GM10248 (cell line): ENCODE measurements at regions not wholly inside any gene's neighbourhood (a gene's known extent, or its start where the extent isn't known, plus 50 kb on each side); places are given as distances from the start of the nearest gene placed in this dataset.

Source experiments
- CTCF ChIA-PET: fragments of 300-600 bp; sonication (Branson Sonifier 250); formaldehyde crosslinking; extraction: SDS; loops from one replicate; lab custom pipeline; 2021; ENCODE audit warnings: antibody characterized with exemption; lab: Yijun Ruan, JAX
- POLR2A ChIA-PET: fragments of 350-650 bp; sonication (Branson Sonifier 250); formaldehyde crosslinking; extraction: SDS; loops from one replicate; lab custom pipeline; 2020; ENCODE audit warnings: antibody characterized with exemption; lab: Yijun Ruan, JAX
- DNase-seq: peaks from one replicate; pipeline ENCODE4 v3.0.0; 2012; ENCODE audit errors: extremely low spot score
- TF ChIP-seq, protein P1 (sequence below): IDR thresholded peaks from 2 replicates; pipeline ENCODE4 v1.5.1; 2012; ENCODE audit warnings: mild to moderate bottlenecking, low read depth; ENCODE audit errors: extremely low read depth, missing control alignments, control extremely low read depth

DNA sequence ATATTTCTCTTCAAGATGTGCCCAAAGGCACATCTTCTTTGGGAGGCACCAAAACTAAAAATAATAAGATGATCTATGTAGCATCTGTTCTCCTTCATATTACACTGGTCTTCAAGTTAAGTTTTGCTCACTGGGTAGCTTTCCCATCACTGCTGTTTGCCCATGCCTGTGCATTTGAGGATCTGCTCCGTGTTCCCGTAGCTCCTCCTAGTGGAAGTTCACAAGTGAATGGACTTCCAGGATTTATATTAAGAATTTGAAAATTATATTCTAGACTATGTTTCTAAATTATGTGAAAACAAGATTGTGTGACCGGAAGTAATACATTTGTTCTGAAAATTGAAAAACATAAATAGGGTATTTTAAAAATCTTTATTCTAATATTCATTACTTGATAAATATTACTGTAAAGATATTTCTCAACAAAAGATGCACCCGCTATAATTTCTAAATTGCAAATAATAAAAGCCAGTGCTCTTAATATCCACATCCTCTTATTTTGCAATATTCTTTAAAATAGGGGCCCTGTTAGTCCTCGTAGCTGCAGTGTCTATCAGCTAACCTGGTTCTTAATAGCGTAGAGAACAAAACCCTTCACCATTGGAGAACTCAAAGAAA, 147.7 kb downstream of the RBM46 start:
- CTCF ChIA-PET: interaction anchor here (1.0 to 3.3 kb wide), 3 partner anchors 9 to 24 kb away, joined by 3 to 17 read pairs (median 3); no protein-coding TSS in a partner anchor
- TF ChIP-seq, protein P1, sequence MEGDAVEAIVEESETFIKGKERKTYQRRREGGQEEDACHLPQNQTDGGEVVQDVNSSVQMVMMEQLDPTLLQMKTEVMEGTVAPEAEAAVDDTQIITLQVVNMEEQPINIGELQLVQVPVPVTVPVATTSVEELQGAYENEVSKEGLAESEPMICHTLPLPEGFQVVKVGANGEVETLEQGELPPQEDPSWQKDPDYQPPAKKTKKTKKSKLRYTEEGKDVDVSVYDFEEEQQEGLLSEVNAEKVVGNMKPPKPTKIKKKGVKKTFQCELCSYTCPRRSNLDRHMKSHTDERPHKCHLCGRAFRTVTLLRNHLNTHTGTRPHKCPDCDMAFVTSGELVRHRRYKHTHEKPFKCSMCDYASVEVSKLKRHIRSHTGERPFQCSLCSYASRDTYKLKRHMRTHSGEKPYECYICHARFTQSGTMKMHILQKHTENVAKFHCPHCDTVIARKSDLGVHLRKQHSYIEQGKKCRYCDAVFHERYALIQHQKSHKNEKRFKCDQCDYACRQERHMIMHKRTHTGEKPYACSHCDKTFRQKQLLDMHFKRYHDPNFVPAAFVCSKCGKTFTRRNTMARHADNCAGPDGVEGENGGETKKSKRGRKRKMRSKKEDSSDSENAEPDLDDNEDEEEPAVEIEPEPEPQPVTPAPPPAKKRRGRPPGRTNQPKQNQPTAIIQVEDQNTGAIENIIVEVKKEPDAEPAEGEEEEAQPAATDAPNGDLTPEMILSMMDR: no peak
- POLR2A ChIA-PET: no interaction called here
- DNase-seq: no peak

- POLR2A ChIA-PET: no interaction called here
- no peak for DNase-seq
- CTCF ChIA-PET: interaction anchor here (0.9 kb wide), 1 partner anchor 10 kb away, joined by 3 read pairs; no protein-coding TSS in a partner anchor
- TF ChIP-seq, protein P1: no peak
These were observed 155.8 kb downstream of the RBM46 start for GRCh38 chr4:154936873-154937272.

- TF ChIP-seq, protein P1: no peak
- ChIA-PET POLR2A (no interaction called here), CTCF (interaction anchor here (1.3 to 3.3 kb wide), 3 partner anchors 11 to 101 kb away, joined by 3 to 17 read pairs (median 3); no protein-coding TSS in a partner anchor)
- DNase-seq: no peak
These were observed 158.8 kb downstream of the RBM46 start for GRCh38 chr4:154939851-154940250.

DNA sequence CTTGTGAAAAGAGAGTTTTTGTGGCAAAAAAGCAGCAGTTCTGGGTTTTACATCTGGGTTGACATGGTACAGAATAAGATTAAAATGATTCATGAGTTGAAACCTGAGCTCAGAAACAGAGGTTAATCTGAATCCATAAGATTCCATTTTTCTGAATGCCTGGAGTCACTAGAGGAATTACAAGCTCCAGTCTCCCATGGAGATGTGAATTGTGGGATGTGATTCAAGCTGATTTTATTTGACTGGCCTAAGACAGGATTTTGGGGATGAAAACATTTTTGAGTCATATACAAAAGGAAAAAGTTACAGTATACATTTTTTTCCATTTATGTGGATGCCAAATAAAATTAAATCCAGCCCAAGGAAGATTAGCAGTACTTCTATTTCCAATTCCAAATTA, 161.1 kb downstream of the RBM46 start:
- TF ChIP-seq, protein P1: no peak
- ChIA-PET POLR2A (no interaction called here), CTCF (interaction anchor here (1.8 kb wide), 1 partner anchor 10 kb away, joined by 5 read pairs; no protein-coding TSS in a partner anchor)
- DNase-seq: no peak

GRCh38 chr4:154944996-154945395, 163.9 kb downstream of the RBM46 start:
- POLR2A ChIA-PET: no interaction called here
- TF ChIP-seq, protein P1: no peak
- CTCF ChIA-PET: no interaction called here
- DNase-seq: no peak

DNA sequence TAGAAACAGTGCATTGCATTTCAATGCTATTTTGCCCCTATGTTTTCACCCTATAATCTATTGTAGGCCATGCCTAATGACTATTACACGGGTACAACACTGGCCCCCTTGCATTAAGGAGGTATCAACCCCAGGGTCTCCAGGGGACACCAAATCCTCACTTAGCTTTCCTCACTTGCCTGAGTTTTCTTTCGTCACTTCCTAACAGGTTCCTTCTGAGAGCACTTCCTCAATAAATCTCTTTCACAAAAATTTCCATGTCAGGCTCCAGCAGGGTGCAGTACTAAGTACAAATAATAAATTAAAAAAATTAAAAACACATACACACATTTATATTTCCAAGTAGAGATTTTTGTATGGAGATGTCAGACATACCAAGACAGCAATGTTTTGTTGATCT, 165.0 kb downstream of the RBM46 start:
- DNase-seq: no peak
- ChIA-PET POLR2A (no interaction called here), CTCF (interaction anchor here (1.1 kb wide), 1 partner anchor 13 kb away, joined by 3 read pairs; no protein-coding TSS in a partner anchor)
- TF ChIP-seq, protein P1: no peak
